DMS 273 (cell line): ENCODE measurements at regions not wholly inside any gene's neighbourhood (a gene's known extent, or its start where the extent isn't known, plus 50 kb on each side); places are given as distances from the start of the nearest gene placed in this dataset.
"Not testable (repeated sequence)": the region's sequence is repeated elsewhere in the genome, so short reads cannot be mapped to it uniquely, and the experiment has no call there.

ENCODE experiments used
- DNase-seq: peaks from one replicate; lab custom pipeline; 2025; ENCODE audit not compliant: unreplicated experiment; lab: John Stamatoyannopoulos, UW

DNA sequence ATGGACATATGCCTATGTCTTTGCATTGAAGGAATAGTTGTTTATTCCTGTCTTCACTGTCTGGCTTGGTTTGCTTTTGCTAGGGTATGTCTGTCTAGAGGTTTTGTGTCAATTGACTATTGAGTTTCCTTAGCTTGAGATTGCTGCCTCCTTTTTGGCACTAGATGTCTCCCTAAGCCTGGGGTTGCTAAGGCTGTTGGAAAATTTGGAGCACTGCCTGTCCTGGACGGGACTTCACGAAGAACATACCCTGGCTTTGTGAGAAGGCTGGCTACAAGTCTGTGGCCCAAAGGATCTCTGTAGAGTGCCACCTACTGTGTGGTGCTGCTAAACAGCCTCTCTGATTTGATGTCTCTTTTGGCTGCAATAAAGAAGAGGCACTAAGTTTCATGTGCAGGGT is 183.8 kb upstream of the NUDT10 start:
- DNase-seq, result peak; percentile 14

DNA sequence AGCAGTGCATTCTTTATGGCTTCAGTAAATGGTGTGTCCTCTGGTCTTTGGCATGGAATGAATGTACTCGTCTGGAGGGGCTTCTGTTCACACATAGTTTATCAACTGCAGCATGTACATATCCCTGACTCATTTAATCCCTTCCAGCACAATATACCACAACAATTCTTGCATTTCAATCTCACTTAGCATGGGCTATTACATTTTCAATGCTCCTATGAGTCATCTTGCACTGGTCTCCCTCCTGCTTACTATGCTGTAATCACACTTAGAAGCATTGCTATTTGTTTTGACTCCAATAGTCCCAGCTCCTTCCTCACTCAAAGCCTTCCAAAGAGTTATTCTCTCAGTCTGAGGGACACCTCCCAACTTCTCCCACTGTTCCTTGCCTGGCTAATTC is 180.9 kb upstream of the NUDT10 start:
- DNase-seq, result no peak

DNA sequence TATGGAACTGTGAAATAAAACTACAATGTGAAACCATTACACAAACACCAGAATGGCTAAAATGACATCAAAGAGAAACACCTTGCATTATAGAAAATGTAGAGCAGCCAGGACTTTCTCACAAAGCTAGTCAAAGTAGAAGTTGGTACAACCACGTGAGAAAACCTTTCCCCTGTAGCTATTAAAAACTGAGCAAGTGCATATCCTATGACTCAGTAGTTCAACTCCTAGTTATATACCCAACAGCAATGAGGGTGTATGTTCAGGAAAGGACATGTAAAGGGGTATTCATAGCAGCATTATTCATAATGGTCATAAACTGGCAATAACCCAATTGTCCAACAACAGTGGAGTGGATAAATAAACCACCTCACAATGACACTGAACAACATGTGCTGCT is 177.5 kb upstream of the NUDT10 start:
- no peak for DNase-seq

DNA sequence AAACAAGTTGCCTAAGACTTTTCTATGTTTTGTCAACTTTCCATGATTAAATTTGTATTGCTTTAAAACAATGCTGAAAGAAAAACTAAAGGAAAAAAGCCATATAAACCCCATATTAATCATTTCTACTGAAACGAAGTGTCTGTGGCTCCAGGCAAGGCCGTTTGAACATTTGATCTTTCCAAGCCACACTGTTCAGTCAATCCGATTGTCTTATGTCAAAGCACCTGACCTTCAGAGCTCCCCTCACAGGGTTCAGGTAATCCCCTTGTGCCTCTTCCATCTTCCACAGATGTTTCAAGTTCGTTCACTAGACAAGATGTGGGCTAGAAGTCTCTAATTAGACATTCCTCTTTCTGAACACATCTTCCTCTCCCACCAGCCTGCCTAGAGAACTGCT is 177.1 kb upstream of the NUDT10 start:
- DNase-seq, result no peak

DNA sequence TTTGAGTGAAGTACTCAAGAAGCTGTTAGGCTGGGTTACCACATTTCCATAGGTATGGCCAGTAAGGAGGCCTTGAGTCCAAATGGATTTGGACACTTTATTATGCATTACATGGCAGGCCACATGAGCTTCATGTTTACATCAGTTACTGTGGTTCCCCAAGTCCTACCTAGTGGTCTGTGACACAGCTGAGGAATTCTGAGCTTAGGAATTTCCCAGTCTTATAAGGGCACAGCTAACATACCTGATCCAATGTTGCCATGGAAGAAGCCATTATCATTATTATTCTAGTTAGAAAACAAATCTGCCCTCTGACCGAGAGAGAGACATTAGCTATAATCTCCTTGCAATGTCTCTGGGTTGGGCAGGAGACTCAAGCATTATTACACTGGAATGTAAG is 174.4 kb upstream of the NUDT10 start:
- no peak for DNase-seq

DNA sequence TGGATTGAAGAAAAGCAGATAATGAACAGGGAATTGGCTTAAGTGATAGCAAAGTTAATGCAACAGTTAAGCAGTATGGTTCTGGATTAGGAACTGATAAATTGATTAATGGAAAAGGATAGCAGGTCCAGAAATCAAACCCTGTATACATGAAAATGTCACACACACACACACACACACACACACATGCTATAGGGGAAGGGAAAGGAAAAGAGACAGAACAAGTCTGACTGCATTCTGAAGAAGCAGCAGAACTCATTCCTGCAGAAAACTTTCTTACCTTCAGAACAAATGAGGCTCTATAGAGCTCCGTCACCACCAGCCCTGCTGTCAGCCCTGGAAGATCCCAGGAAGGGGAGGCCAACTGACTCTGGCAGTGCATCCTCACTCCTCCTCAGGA is 173.2 kb upstream of the NUDT10 start:
- not testable (repeated sequence) for DNase-seq

DNA sequence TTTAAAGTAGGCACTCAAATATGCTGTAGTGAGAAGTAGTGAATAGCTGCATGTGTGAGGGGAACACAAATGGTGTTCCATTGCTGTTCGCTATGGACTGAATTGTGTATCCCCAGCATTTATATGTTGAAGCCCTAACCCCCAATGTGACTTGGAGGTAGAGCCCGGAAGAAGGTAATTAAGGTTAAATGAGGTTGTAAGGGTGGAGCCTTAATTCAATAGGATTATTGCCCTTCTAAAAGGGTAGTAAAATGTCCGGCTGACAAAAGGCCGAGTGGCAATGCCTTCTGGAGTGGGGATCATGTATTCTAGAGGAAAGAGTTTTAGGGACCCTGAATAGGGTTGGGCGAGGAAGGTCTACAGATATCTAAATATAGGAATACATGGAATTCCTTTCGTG is 168.9 kb upstream of the NUDT10 start:
- DNase-seq, result no peak

DNA sequence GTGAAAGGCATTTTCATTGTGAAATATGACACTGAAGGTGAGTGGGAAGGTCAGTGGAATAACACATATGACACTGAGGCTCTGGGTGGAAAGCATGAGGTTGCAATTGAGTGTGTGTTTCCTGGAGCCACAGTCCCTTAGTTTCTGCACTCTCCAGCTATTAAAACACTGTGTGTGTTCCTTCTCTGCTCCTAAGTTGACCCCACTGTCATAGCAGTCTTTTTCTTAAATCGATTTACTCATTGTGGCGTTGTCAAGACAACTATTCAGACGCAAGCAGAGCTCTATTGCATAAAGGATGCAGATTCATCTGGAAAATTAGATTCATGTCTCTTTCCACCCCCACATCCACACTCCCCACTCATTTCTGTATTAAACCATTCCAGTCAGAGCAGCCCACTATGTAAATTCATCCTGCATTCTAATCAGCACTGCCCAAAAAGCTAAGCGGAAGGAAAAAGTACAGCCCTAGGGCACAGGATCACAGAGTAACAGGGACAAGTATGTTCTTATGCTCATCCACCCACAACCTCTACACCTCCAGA is 154.2 kb upstream of the NUDT10 start:
- not testable (repeated sequence) for DNase-seq

DNA sequence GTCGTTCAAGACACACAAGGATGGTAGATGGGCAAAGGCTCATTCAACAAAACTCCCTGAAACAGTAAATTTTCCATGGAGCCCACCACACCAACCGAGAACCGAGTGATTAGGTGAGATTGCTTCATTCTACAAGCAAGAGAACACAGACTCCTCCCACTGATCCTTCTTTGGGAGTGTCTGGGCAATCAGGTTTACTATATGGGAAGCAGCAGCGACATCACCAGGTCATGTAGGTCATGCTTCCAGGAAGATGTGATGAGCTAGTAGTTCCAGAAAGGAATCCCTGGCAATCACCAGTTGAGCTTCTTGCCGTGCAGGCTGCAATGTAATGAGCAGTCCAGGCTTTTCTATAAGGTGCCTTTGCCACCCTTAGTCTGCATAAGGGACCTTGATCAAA is 152.8 kb upstream of the NUDT10 start:
- DNase-seq, result not testable (repeated sequence)

DNA sequence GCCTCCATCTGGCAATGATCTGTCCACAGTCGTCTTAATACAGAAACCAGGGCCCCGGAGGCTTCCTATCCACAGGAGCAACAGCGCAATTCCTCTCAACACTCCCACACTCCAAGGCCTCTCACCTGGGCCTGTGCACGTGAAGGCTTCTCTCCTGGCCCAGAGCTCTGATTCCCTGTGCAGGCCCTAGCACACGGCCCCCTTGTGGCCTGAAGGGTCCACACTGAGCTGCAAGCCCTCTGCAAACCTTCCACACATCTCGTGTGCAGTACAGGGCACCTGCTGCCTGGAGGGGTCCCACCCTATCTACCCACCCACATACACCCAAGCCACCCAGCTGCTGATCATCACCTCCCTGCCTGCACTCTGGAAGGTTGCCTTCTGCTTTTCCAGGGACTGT is 150.1 kb upstream of the NUDT10 start:
- DNase-seq, result no peak

DNA sequence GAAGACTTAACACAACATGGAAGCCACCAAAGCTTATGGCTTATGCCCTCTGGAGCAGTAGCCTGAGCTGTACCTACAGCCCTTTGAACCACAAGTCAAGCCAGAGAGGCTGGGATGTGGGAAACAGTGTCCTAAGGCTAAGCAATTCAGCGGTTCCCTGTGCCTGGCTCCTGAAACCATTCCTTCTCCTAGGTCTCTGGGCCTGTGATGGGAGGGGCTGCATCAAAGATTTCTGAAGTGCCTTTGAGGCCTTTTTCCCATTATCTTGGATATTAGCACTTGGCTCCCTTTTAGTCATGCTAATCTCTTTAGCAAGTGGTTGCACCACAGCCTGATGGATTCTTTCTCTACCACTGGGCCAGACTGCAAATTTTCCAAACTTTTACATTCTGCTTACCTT is 140.5 kb upstream of the NUDT10 start:
- DNase-seq, result no peak

DNA sequence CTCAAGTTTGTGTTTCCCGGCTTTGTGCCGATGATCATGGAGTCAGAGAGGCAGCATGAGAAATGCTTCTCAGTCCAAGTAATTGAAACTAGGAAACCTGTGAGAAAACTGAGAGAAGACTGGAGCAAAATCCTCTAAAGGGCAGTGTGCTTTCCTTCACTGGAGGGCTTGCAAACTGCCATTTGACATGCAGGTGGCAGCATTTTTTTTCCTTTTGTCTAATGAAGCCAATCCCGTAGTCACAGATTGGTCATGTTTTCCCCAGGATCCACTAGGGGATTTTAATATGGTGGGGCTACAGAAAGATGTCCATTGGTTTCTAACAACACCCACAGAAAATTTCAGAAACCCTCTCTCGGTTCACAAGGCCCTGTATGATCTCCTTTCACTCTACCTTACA is 117.4 kb upstream of the NUDT10 start:
- no peak for DNase-seq

DNA sequence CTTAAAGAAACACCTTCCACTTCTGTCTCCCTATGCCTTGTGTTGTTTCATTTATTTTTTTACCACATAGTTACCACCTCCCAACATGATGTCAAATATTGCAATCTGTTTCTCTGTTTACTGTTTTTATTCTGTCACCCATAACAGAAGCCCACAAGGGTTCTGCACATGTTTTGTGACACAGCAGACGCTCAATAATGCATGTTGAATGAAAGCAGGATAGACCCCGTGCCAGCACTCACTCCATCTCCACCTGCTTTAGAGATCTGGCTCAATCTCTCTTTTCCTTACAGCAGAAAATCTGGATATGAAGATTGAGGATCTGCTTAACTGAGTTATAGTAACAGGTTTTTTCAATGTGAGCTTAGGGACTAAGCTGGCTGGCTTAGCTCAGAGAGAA is 116.8 kb upstream of the NUDT10 start:
- DNase-seq, result no peak

DNA sequence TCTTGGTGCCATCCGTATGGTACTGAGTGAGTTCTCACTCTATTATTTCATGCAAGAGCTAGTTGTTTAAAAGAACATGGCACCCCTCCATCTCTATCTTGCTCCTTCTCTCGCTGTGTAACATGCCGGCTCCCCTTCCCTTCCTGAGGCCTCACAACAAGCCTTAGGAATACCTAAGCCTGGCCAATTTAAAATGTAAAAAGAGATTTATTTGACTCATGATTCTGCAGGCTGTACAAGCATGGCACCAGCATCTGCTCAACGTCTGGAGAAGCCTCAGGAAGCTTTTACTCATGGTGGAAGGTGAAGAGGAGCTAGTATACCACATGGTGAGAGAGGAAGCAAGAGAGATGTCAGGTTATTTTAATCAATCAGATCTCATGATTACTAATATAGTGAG is 90.4 kb upstream of the NUDT10 start:
- no peak for DNase-seq

DNA sequence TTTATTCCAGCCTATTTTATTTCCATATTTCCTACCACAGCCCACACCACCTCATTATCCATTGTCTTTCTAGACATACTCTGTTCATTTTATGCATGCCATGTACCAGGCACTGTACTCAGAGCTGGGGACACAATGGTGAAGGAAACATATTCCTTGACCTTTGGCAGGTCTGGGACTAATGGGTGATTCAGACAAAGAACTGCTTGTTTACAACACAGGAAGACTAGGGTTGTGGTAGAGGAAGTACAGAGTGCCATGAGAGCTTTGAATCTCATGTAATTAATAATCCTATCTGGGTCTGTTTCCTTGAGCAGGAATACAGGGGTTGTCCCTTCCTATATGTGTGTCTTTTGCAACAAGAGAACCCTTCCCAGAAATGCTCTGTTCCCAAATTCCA is 75.1 kb upstream of the NUDT10 start:
- no peak for DNase-seq

DNA sequence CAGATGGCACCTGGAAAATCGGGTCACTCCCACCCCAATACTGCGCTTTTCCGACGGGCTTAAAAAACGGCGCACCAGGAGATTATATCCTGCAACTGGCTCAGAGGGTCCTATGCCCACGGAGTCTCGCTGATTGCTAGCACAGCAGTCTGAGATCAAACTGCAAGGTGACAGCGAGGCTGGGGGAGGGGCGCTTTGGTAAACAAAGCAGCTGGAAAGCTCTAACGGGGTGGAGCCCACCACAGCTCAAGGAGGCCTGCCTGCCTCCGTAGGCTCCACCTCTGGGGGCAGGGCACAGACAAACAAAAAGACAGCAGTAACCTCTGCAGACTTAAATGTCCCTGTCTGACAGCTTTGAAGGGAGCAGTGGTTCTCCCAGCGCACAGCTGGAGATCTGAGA is 70.4 kb upstream of the NUDT10 start:
- not testable (repeated sequence) for DNase-seq

DNA sequence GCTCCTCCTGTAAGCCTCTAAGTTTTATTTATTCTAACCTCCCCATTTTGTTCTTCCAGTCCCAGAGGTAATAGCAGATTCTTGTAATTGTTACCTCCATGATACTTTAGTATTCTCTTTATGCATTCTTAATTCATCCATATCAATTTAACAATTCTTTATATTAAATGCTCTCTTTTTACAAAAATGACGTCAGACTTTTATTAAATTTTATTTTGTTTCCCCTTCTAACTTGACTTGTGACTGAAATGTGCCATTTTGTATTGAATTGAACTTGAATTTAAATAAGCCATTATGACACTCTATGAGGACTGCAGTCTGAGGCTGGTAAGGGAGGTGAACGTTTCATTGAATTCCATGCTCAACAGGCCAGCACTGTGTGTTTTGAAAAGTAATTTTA is 60.0 kb upstream of the NUDT10 start:
- no peak for DNase-seq

DNA sequence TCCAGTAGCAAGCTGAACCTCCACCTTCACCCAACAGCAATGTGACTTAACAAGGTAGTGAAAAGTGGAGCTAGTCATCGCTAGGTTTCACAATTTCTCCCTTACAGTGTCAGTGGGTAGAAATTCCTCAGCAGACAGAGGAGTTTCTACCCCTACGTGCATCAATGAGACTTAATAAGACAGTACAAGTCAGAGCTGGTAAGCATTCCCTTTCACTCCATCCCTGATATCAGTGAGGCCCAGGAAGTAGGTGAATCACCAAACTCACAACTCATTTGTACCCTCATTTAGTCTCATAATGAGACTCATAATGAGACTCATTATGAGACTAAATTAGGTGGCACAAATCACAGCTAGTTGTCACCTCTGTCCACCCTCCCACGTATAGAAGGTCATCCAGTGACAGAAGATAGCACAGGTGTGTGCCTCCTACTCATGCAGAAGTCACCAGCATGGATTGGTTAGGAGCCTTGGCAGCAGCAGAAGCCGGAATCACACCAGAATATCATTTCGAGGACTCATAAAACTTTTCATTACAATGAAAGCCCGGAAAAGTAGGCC is 50.8 kb upstream of the NUDT10 start:
- no peak for DNase-seq
